ENCODE measurements at regions not wholly inside any gene's neighbourhood (a gene's known extent, or its start where the extent isn't known, plus 50 kb on each side); places are given as distances from the start of the nearest gene placed in this dataset.

GRCh38 chr12:19959353-19959752, 409.0 kb upstream of the PDE3A start:
- no peak for TF ChIP-seq CEBPB (IDR thresholded peaks at IDR 0.05; ENCODE audit: low read depth, low read length)
- no peak for TF ChIP-seq RFX5 (IDR thresholded peaks at IDR 0.05; ENCODE audit: low read depth, low read length)
- TF ChIP-seq CHD1 (IDR thresholded peaks at IDR 0.05; ENCODE audit: low read depth, low read length): no peak
- TF ChIP-seq FOS (IDR thresholded peaks at IDR 0.05; ENCODE audit: low read depth, low read length): no peak
- TF ChIP-seq SMC3 (IDR thresholded peaks at IDR 0.05; ENCODE audit: low read depth, low read length): no peak
- no peak for TF ChIP-seq RCOR1 (IDR thresholded peaks at IDR 0.05; ENCODE audit: insufficient replicate concordance, low read length)
- no peak overlapping the region for H2BK15ac ChIP-seq (ENCODE audit: low read depth, low read length)
- DNase-seq: peak; percentile 52
- H3K27me3 ChIP-seq (ENCODE audit: control insufficient read depth, insufficient read depth, low read length): no peaks in the 10 kb centered on the region
- no peak overlapping the region for H3K4ac ChIP-seq (ENCODE audit: low read depth, low read length)
- H2BK5ac ChIP-seq (ENCODE audit: low read depth, low read length, poor library complexity, severe bottlenecking): no peak overlapping the region
- H3K9ac ChIP-seq (ENCODE audit: low read depth, low read length): no peak overlapping the region
- no peak overlapping the region for H3K4me2 ChIP-seq (ENCODE audit: low read depth, low read length)
- ChIA-PET CTCF (no interaction called here), POLR2A (ENCODE audit: unreplicated experiment) (no interaction called here)
- H4K8ac ChIP-seq (ENCODE audit: low read depth in 2 of 2, low read length in 2 of 2): no peak overlapping the region
- intact Hi-C loops (cut with micrococcal nuclease) (no loop called here), in situ Hi-C loops (cut with MboI; ENCODE audit: low sequenced_read_pairs) (no loop called here), dilution Hi-C loops (cut with HindIII; ENCODE audit: low sequenced_read_pairs, unreplicated experiment) (no loop called here)
- H3K79me1 ChIP-seq (ENCODE audit: low read depth in 1 of 2, low read length in 2 of 2): no peaks in the 10 kb centered on the region
- no peak overlapping the region for H4K91ac ChIP-seq (ENCODE audit: insufficient read depth, low read depth, low read length)
- no TSS peak for BruUV-seq (replicated peaks)
- peak; percentile 63 for ATAC-seq (ENCODE audit: low read depth)
- no peak overlapping the region for H2BK120ac ChIP-seq (ENCODE audit: low read depth, low read length)
- no CpG with 5 or more reads among the region's 1 CpG for WGBS, 2 experiments (ENCODE audit: extremely low coverage in 2 of 2, insufficient read length in 1 of 2)
- no peaks in the 10 kb centered on the region for H4K20me1 ChIP-seq (ENCODE audit: insufficient read depth, low read length)
- H2AK5ac ChIP-seq (ENCODE audit: low read depth, low read length): no peak overlapping the region
- no peaks in the 10 kb centered on the region for H3K9me1 ChIP-seq (ENCODE audit: insufficient read depth, low read length)
- no peak overlapping the region for H3K4me3 ChIP-seq (ENCODE audit: insufficient read depth, low read depth, low read length)
- H2AFZ ChIP-seq (replicated peaks; ENCODE audit: low read length, poor library complexity): no peak overlapping the region
- H2AK9ac ChIP-seq (replicated peaks; ENCODE audit: low read depth, low read length, poor library complexity): no peak overlapping the region
- H3K14ac ChIP-seq (replicated peaks; ENCODE audit: low read depth, low read length): no peak overlapping the region
- no peak overlapping the region for H4K5ac ChIP-seq (ENCODE audit: low read depth, low read length)
- no peaks in the 10 kb centered on the region for H3K9me3 ChIP-seq (ENCODE audit: control insufficient read depth, insufficient read depth, low read length)
- no peak overlapping the region for H3K18ac ChIP-seq (ENCODE audit: low read depth, low read length)
- no peak overlapping the region for H3K27ac ChIP-seq (ENCODE audit: insufficient read depth, low read length)
- H2BK20ac ChIP-seq (ENCODE audit: low read depth, low read length): no peak overlapping the region
- no peak overlapping the region for H3K56ac ChIP-seq (ENCODE audit: extremely low read depth, insufficient read depth, low read length)
- no peak overlapping the region for H3K23ac ChIP-seq (ENCODE audit: low read depth, low read length)
- no peaks in the 10 kb centered on the region for H3K36me3 ChIP-seq (ENCODE audit: control insufficient read depth, insufficient read depth, low read length)
- no peaks in the 10 kb centered on the region for H3K4me1 ChIP-seq (ENCODE audit: control insufficient read depth, insufficient read depth, low read length)
